HL-60 (cell line): ENCODE measurements at regions not wholly inside any gene's neighbourhood (a gene's known extent, or its start where the extent isn't known, plus 50 kb on each side); places are given as distances from the start of the nearest gene placed in this dataset.
"Not testable (repeated sequence)": the region's sequence is repeated elsewhere in the genome, so short reads cannot be mapped to it uniquely, and the experiment has no call there.

Experiments
- DNase-seq, 2 experiments: peaks; one replicate each; pipeline ENCODE4 v3.0.0-alpha.2; 2010 to 2020; ENCODE audit warnings: low read depth in 1 of 2, low spot score in 1 of 2
- H3K27ac ChIP-seq: fragments of 250-450 bp; sonication (Bioruptor Pico); replicated peaks from 2 replicates; pipeline ENCODE4 v1.5.1; 2020; ENCODE audit warnings: mild to moderate bottlenecking, moderate library complexity
- H3K27me3 ChIP-seq: fragments of 250-450 bp; sonication (Bioruptor Pico); 2 replicates; pipeline ENCODE4 v1.5.1; 2021; ENCODE audit warnings: mild to moderate bottlenecking, moderate library complexity; ENCODE audit not compliant: insufficient read depth, poor library complexity, severe bottlenecking
- H3K4me3 ChIP-seq: replicated peaks from 2 replicates; pipeline ENCODE4 v1.5.1; 2011; ENCODE audit warnings: mild to moderate bottlenecking, control low read depth, low read length; ENCODE audit not compliant: insufficient read depth
- CTCF ChIP-seq: IDR thresholded peaks from one replicate; pipeline ENCODE4 v1.5.1; 2011; ENCODE audit warnings: low read length, control low read depth, inconsistent platforms; ENCODE audit not compliant: insufficient read depth
- GABPA ChIP-seq: IDR thresholded peaks from 2 replicates; pipeline ENCODE4 v1.6.1; 2012; ENCODE audit warnings: low read depth
- POLR2AphosphoS5 ChIP-seq: IDR thresholded peaks from 2 replicates; pipeline ENCODE4 v1.6.1; 2012; ENCODE audit warnings: low read depth
- REST ChIP-seq: IDR thresholded peaks from 2 replicates; pipeline ENCODE4 v1.6.1; 2012; ENCODE audit warnings: low read depth; ENCODE audit not compliant: insufficient replicate concordance
- SPI1 ChIP-seq: IDR thresholded peaks from 2 replicates; pipeline ENCODE4 v1.6.1; 2012; ENCODE audit warnings: low read depth, mild to moderate bottlenecking, borderline replicate concordance

GRCh38 chr5:123937230-123937629 lies 425.3 kb downstream of the CSNK1G3 start:
- DNase-seq = peak; percentile 1 to 8
- H3K27ac ChIP-seq = no peak overlapping the region
- H3K4me3 ChIP-seq = no peak overlapping the region
- no peak for TF ChIP-seq POLR2AphosphoS5
- peak; percentile 5 for TF ChIP-seq CTCF
- TF ChIP-seq GABPA = no peak
- no peak for TF ChIP-seq REST
- no peak for TF ChIP-seq SPI1
- no peaks in the 10 kb centered on the region for H3K27me3 ChIP-seq

GRCh38 chr5:123936548-123936947 lies 424.6 kb downstream of the CSNK1G3 start:
- TF ChIP-seq GABPA (no peak), POLR2AphosphoS5 (no peak), CTCF (no peak), SPI1 (no peak), REST (no peak)
- DNase-seq = no peak
- Histone ChIP-seq H3K27me3 (no peaks in the 10 kb centered on the region), H3K27ac (no peak overlapping the region), H3K4me3 (no peak overlapping the region)

GRCh38 chr5:123933812-123934211 lies 421.8 kb downstream of the CSNK1G3 start:
- H3K27me3 ChIP-seq, H3K4me3 ChIP-seq, DNase-seq, H3K27ac ChIP-seq: not testable (repeated sequence)

GRCh38 chr5:123929055-123929474 lies 417.1 kb downstream of the CSNK1G3 start:
- no peak for DNase-seq
- H3K27me3 ChIP-seq = no peaks in the 10 kb centered on the region
- TF ChIP-seq REST (no peak), SPI1 (no peak), POLR2AphosphoS5 (no peak), CTCF (no peak), GABPA (no peak)
- H3K4me3 ChIP-seq = no peak overlapping the region
- no peak overlapping the region for H3K27ac ChIP-seq
